ENCODE measurements at regions not wholly inside any gene's neighbourhood (a gene's known extent, or its start where the extent isn't known, plus 50 kb on each side); places are given as distances from the start of the nearest gene placed in this dataset.

- H3K4me1 ChIP-seq: peaks cover 0 to 7% (median 0%) of the 10 kb centered on the region in 4 donors
- H3K36me3 ChIP-seq: no peaks in the 10 kb centered on the region
- WGBS, 2 donors: 69 to 79% methylated on average over 4 of the region's 4 CpGs
- no peak for TF ChIP-seq EP300 (IDR thresholded peaks at IDR 0.05)
- no peak for TF ChIP-seq CTCF (IDR thresholded peaks at IDR 0.05)
- no peak for TF ChIP-seq POLR2A (IDR thresholded peaks at IDR 0.05)
- H3K4me3 ChIP-seq: no peak overlapping the region
- peaks cover 0 to 13% (median 0%) of the 10 kb centered on the region in 4 donors for H3K9me3 ChIP-seq
- H3K27ac ChIP-seq: no peak overlapping the region
- DNase-seq (ENCODE audit: low spot score in 2 of 2): no peak
- no peaks in the 10 kb centered on the region for H3K27me3 ChIP-seq
Observed at GRCh38 chr2:219820767-219821166, 193.3 kb downstream of the SLC4A3 start.

GRCh38 chr2:219823574-219823973 lies 196.1 kb downstream of the SLC4A3 start:
- no peak for TF ChIP-seq CTCF (IDR thresholded peaks at IDR 0.05)
- no peak for TF ChIP-seq EP300 (IDR thresholded peaks at IDR 0.05)
- TF ChIP-seq POLR2A (IDR thresholded peaks at IDR 0.05): no peak
- Histone ChIP-seq H3K4me3 (no peak overlapping the region), H3K36me3 (no peaks in the 10 kb centered on the region), H3K9me3 (peaks cover 0 to 10% (median 0%) of the 10 kb centered on the region in 4 donors), H3K27me3 (no peaks in the 10 kb centered on the region), H3K27ac (no peak overlapping the region), H3K4me1 (peaks cover 0 to 7% (median 0%) of the 10 kb centered on the region in 4 donors)
- 54 to 78% methylated on average over 7 of the region's 7 CpGs for WGBS, 2 donors
- no peak for DNase-seq (ENCODE audit: low spot score in 2 of 2)

GRCh38 chr2:219824996-219825395 lies 197.6 kb downstream of the SLC4A3 start:
- 68 to 74% methylated on average over 3 of the region's 3 CpGs for WGBS, 2 donors
- no peak for DNase-seq (ENCODE audit: low spot score in 2 of 2)

GRCh38 chr2:219828127-219828526 lies 200.7 kb downstream of the SLC4A3 start:
- TF ChIP-seq EP300 (IDR thresholded peaks at IDR 0.05): no peak
- no peak for TF ChIP-seq POLR2A (IDR thresholded peaks at IDR 0.05)
- TF ChIP-seq CTCF (IDR thresholded peaks at IDR 0.05): no peak
- H3K27me3 ChIP-seq: no peaks in the 10 kb centered on the region
- WGBS, 2 donors: 71 to 75% methylated on average over 5 of the region's 5 CpGs
- no peak overlapping the region for H3K4me3 ChIP-seq
- peaks cover 0 to 4% (median 0%) of the 10 kb centered on the region in 4 donors for H3K4me1 ChIP-seq
- DNase-seq (ENCODE audit: low spot score in 2 of 2): no peak
- H3K36me3 ChIP-seq: no peaks in the 10 kb centered on the region
- no peak overlapping the region for H3K27ac ChIP-seq
- H3K9me3 ChIP-seq: no peaks in the 10 kb centered on the region

More at GRCh38 chr2:219824996-219825395, 197.6 kb downstream of the SLC4A3 start:
- peaks cover 0 to 7% (median 0%) of the 10 kb centered on the region in 4 donors for H3K4me1 ChIP-seq
- H3K27me3 ChIP-seq: no peaks in the 10 kb centered on the region
- H3K9me3 ChIP-seq: no peaks in the 10 kb centered on the region
- TF ChIP-seq POLR2A (IDR thresholded peaks at IDR 0.05): no peak
- TF ChIP-seq EP300 (IDR thresholded peaks at IDR 0.05): no peak
- no peak for TF ChIP-seq CTCF (IDR thresholded peaks at IDR 0.05)
- H3K36me3 ChIP-seq: no peaks in the 10 kb centered on the region
- no peak overlapping the region for H3K4me3 ChIP-seq
- H3K27ac ChIP-seq: no peak overlapping the region

- DNase-seq (ENCODE audit: low spot score in 2 of 2): no peak
- no peaks in the 10 kb centered on the region for H3K27me3 ChIP-seq
- 75 to 77% methylated on average over 20 of the region's 20 CpGs for WGBS, 2 donors
- no peak overlapping the region for H3K4me3 ChIP-seq
- TF ChIP-seq CTCF (IDR thresholded peaks at IDR 0.05) (no peak), EP300 (IDR thresholded peaks at IDR 0.05) (no peak), POLR2A (IDR thresholded peaks at IDR 0.05) (no peak)
- H3K4me1 ChIP-seq: no peaks in the 10 kb centered on the region
- H3K27ac ChIP-seq: no peak overlapping the region
- H3K36me3 ChIP-seq: no peaks in the 10 kb centered on the region
- no peaks in the 10 kb centered on the region for H3K9me3 ChIP-seq
Observed at GRCh38 chr2:219829667-219830352, 202.4 kb downstream of the SLC4A3 start.
